GM23338 (cell line): ENCODE measurements at regions not wholly inside any gene's neighbourhood (a gene's known extent, or its start where the extent isn't known, plus 50 kb on each side); places are given as distances from the start of the nearest gene placed in this dataset.

Experiments
- ATAC-seq: fragments of 200-7000 bp; cut with Tn5 transposase; 3 replicates; pipeline ENCODE4 v1.9.1; 2020
- DNase-seq: peaks from one replicate; pipeline ENCODE4 v3.0.0-alpha.2; 2015; ENCODE audit warnings: low spot score
- H2AFZ ChIP-seq: fragments of 200-600 bp; sonication (generic); 2 replicates; pipeline ENCODE4 v1.8.0; 2016; ENCODE audit warnings: antibody characterized with exemption, mild to moderate bottlenecking, moderate library complexity
- H3F3A ChIP-seq: fragments of 200-600 bp; sonication (generic); replicated peaks from 2 replicates; pipeline ENCODE4 v1.8.0; 2017; ENCODE audit warnings: antibody characterized with exemption, mixed run types, low read depth
- H3K27ac ChIP-seq: fragments of 200-600 bp; sonication (generic); 2 replicates; pipeline ENCODE4 v1.6.1; 2016; ENCODE audit warnings: low read depth
- H3K27me3 ChIP-seq: fragments of 200-600 bp; sonication (generic); 2 replicates; pipeline ENCODE4 v1.8.0; 2016; ENCODE audit warnings: mild to moderate bottlenecking, mixed run types, moderate library complexity; ENCODE audit not compliant: insufficient read depth
- H3K36me3 ChIP-seq: fragments of 200-600 bp; sonication (generic); 2 replicates; pipeline ENCODE4 v1.8.0; 2016; ENCODE audit warnings: mild to moderate bottlenecking; ENCODE audit not compliant: insufficient read depth
- H3K4me1 ChIP-seq: fragments of 200-600 bp; sonication (generic); 2 replicates; pipeline ENCODE4 v1.8.0; 2016; ENCODE audit warnings: mild to moderate bottlenecking, moderate library complexity; ENCODE audit not compliant: insufficient read depth
- H3K4me2 ChIP-seq: fragments of 200-600 bp; sonication (generic); 2 replicates; pipeline ENCODE4 v1.7.1; 2017; ENCODE audit warnings: mixed run types
- H3K4me3 ChIP-seq: fragments of 200-600 bp; sonication (generic); 2 replicates; pipeline ENCODE4 v1.6.1; 2016; ENCODE audit warnings: mixed run types
- H3K79me2 ChIP-seq: fragments of 200-600 bp; sonication (generic); replicated peaks from 2 replicates; pipeline ENCODE4 v1.8.0; 2017; ENCODE audit warnings: mild to moderate bottlenecking; ENCODE audit not compliant: insufficient read depth
- H3K9me2 ChIP-seq: fragments of 200-600 bp; sonication (generic); 2 replicates; pipeline ENCODE4 v1.8.0; 2017; ENCODE audit not compliant: insufficient read depth
- H4K20me1 ChIP-seq: fragments of 200-600 bp; sonication (generic); replicated peaks from 2 replicates; pipeline ENCODE4 v1.8.0; 2017; ENCODE audit warnings: mild to moderate bottlenecking; ENCODE audit not compliant: insufficient read depth
- H3K27ac Mint-ChIP-seq: 2 replicates; pipeline ENCODE4 v1.8.0; 2020; ENCODE audit warnings: inconsistent platforms, mild to moderate bottlenecking, moderate library complexity, mixed read lengths
- H3K27me3 Mint-ChIP-seq: 3 replicates; pipeline ENCODE4 v1.8.0; 2022; ENCODE audit warnings: low read depth, mild to moderate bottlenecking, moderate library complexity, mixed read lengths, inconsistent platforms; ENCODE audit not compliant: insufficient read depth, poor library complexity
- H3K36me3 Mint-ChIP-seq: 3 replicates; pipeline ENCODE4 v1.8.0; 2021; ENCODE audit warnings: low read depth, mild to moderate bottlenecking, inconsistent platforms, moderate library complexity, mixed read lengths
- H3K4me1 Mint-ChIP-seq: 3 replicates; pipeline ENCODE4 v1.8.0; 2020; ENCODE audit warnings: mild to moderate bottlenecking, inconsistent platforms, mixed read lengths
- H3K4me3 Mint-ChIP-seq: 3 replicates; pipeline ENCODE4 v1.8.0; 2021; ENCODE audit warnings: moderate library complexity, mild to moderate bottlenecking, inconsistent platforms, mixed read lengths
- H3K9me3 Mint-ChIP-seq: 3 replicates; pipeline ENCODE4 v1.8.0; 2020; ENCODE audit warnings: moderate library complexity, mild to moderate bottlenecking, inconsistent platforms, mixed read lengths
- CREB1 ChIP-seq: fragments of 250-450 bp; sonication (Bioruptor Pico); IDR thresholded peaks from 2 replicates; pipeline ENCODE4 v1.5.0; 2020; ENCODE audit warnings: low read depth, mild to moderate bottlenecking, moderate library complexity
- EZH2phosphoT487 ChIP-seq: fragments of 200-600 bp; sonication (generic); IDR thresholded peaks from one replicate; pipeline ENCODE4 v1.8.1; 2018; ENCODE audit warnings: antibody characterized with exemption; ENCODE audit not compliant: unreplicated experiment
- NANOG ChIP-seq: IDR thresholded peaks from 2 replicates; pipeline ENCODE4 v1.6.1; 2016; ENCODE audit warnings: antibody characterized with exemption, borderline replicate concordance
- ZNF331 ChIP-seq: fragments of 250-450 bp; sonication (Bioruptor Pico); IDR thresholded peaks from 2 replicates; pipeline ENCODE4 v1.5.0; 2020; ENCODE audit warnings: low read depth, mild to moderate bottlenecking, moderate library complexity
- TF ChIP-seq, protein P1 (sequence below): IDR thresholded peaks from 2 replicates; pipeline ENCODE4 v1.6.1; 2016; ENCODE audit warnings: antibody characterized with exemption
- TF ChIP-seq, protein P2 (sequence below): fragments of 250-450 bp; sonication (Bioruptor Pico); IDR thresholded peaks from 2 replicates; pipeline ENCODE4 v1.5.0; 2020; ENCODE audit warnings: mild to moderate bottlenecking, moderate library complexity
- TF ChIP-seq, protein P3 (sequence below), 2 experiments: fragments of 200-600 bp in 1 of 2; sonication (generic) in 1 of 2; conservative IDR thresholded peaks; 2 replicates each; pipeline versions ENCODE4 v1.5.1 to v1.6.1; 2016 to 2017; ENCODE audit warnings: antibody characterized with exemption in 2 of 2, low read depth in 2 of 2, mild to moderate bottlenecking in 2 of 2, moderate library complexity in 1 of 2

DNA sequence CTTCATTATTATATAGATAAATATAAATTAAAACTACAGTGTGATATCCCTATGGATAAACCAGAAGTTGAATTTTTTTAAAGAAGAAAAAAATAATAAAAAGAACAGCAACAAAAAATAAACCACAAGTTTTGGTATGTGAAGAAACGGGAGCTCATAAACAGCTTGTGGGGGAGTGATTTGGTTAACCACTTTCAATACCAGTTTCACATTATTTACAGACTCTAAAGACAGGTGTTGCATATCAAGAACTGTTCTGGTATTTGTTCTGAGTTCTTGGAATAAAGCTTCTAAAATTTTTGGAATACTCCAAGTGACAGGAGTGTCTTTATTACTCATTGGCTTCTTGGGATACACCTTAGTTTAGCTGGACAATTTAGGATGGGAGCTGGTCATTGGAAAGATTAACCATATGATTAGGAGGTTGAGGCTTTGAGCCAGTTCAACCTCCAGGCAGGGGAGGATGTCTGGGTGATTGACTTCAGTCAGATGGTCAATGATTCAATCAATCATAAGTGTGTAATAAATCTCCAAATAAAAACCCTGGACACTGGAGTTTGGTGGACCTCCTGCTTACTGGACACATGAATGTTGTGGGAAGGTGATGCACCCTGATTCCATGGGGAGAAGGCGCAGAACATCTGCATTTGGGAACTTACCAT is 2223.1 kb upstream of the C9orf72 start:
- H3K9me3 Mint-ChIP-seq, result no peaks in the 10 kb centered on the region
- H3K27me3 ChIP-seq, result no peaks in the 10 kb centered on the region

More for the DNA sequence above, 2223.1 kb upstream of the C9orf72 start:
- Histone ChIP-seq H3K79me2 (no peaks in the 10 kb centered on the region), H3K4me2 (no peak overlapping the region), H2AFZ (no peak overlapping the region), H3K9me2 (no peaks in the 10 kb centered on the region), H3F3A (no peaks in the 10 kb centered on the region), H3K4me3 (no peak overlapping the region), H4K20me1 (no peaks in the 10 kb centered on the region), H3K4me1 (no peaks in the 10 kb centered on the region), H3K27ac (no peak overlapping the region), H3K36me3 (no peaks in the 10 kb centered on the region)
- Mint-ChIP-seq H3K36me3 (no peaks in the 10 kb centered on the region), H3K27me3 (no peaks in the 10 kb centered on the region), H3K27ac (no peak overlapping the region), H3K4me3 (no peak overlapping the region), H3K4me1 (no peaks in the 10 kb centered on the region; the same call in 2 of the 3 replicates)
- ATAC-seq, result no peak
- TF ChIP-seq, protein P1, sequence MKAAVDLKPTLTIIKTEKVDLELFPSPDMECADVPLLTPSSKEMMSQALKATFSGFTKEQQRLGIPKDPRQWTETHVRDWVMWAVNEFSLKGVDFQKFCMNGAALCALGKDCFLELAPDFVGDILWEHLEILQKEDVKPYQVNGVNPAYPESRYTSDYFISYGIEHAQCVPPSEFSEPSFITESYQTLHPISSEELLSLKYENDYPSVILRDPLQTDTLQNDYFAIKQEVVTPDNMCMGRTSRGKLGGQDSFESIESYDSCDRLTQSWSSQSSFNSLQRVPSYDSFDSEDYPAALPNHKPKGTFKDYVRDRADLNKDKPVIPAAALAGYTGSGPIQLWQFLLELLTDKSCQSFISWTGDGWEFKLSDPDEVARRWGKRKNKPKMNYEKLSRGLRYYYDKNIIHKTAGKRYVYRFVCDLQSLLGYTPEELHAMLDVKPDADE, result no peak
- TF ChIP-seq, protein P2, sequence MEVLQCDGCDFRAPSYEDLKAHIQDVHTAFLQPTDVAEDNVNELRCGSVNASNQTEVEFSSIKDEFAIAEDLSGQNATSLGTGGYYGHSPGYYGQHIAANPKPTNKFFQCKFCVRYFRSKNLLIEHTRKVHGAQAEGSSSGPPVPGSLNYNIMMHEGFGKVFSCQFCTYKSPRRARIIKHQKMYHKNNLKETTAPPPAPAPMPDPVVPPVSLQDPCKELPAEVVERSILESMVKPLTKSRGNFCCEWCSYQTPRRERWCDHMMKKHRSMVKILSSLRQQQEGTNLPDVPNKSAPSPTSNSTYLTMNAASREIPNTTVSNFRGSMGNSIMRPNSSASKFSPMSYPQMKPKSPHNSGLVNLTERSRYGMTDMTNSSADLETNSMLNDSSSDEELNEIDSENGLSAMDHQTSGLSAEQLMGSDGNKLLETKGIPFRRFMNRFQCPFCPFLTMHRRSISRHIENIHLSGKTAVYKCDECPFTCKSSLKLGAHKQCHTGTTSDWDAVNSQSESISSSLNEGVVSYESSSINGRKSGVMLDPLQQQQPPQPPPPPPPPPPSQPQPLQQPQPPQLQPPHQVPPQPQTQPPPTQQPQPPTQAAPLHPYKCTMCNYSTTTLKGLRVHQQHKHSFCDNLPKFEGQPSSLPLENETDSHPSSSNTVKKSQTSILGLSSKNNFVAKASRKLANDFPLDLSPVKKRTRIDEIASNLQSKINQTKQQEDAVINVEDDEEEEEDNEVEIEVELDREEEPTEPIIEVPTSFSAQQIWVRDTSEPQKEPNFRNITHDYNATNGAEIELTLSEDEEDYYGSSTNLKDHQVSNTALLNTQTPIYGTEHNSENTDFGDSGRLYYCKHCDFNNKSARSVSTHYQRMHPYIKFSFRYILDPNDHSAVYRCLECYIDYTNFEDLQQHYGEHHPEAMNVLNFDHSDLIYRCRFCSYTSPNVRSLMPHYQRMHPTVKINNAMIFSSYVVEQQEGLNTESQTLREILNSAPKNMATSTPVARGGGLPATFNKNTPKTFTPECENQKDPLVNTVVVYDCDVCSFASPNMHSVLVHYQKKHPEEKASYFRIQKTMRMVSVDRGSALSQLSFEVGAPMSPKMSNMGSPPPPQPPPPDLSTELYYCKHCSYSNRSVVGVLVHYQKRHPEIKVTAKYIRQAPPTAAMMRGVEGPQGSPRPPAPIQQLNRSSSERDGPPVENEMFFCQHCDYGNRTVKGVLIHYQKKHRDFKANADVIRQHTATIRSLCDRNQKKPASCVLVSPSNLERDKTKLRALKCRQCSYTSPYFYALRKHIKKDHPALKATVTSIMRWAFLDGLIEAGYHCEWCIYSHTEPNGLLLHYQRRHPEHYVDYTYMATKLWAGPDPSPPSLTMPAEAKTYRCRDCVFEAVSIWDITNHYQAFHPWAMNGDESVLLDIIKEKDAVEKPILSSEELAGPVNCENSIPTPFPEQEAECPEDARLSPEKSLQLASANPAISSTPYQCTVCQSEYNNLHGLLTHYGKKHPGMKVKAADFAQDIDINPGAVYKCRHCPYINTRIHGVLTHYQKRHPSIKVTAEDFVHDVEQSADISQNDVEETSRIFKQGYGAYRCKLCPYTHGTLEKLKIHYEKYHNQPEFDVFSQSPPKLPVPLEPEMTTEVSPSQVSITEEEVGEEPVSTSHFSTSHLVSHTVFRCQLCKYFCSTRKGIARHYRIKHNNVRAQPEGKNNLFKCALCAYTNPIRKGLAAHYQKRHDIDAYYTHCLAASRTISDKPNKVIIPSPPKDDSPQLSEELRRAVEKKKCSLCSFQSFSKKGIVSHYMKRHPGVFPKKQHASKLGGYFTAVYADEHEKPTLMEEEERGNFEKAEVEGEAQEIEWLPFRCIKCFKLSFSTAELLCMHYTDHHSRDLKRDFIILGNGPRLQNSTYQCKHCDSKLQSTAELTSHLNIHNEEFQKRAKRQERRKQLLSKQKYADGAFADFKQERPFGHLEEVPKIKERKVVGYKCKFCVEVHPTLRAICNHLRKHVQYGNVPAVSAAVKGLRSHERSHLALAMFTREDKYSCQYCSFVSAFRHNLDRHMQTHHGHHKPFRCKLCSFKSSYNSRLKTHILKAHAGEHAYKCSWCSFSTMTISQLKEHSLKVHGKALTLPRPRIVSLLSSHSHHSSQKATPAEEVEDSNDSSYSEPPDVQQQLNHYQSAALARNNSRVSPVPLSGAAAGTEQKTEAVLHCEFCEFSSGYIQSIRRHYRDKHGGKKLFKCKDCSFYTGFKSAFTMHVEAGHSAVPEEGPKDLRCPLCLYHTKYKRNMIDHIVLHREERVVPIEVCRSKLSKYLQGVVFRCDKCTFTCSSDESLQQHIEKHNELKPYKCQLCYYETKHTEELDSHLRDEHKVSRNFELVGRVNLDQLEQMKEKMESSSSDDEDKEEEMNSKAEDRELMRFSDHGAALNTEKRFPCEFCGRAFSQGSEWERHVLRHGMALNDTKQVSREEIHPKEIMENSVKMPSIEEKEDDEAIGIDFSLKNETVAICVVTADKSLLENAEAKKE (CRISPR knock-in tag), result no peak
- no peak for TF ChIP-seq ZNF331 (CRISPR knock-in tag)
- TF ChIP-seq CREB1, result no peak
- TF ChIP-seq, protein P3, sequence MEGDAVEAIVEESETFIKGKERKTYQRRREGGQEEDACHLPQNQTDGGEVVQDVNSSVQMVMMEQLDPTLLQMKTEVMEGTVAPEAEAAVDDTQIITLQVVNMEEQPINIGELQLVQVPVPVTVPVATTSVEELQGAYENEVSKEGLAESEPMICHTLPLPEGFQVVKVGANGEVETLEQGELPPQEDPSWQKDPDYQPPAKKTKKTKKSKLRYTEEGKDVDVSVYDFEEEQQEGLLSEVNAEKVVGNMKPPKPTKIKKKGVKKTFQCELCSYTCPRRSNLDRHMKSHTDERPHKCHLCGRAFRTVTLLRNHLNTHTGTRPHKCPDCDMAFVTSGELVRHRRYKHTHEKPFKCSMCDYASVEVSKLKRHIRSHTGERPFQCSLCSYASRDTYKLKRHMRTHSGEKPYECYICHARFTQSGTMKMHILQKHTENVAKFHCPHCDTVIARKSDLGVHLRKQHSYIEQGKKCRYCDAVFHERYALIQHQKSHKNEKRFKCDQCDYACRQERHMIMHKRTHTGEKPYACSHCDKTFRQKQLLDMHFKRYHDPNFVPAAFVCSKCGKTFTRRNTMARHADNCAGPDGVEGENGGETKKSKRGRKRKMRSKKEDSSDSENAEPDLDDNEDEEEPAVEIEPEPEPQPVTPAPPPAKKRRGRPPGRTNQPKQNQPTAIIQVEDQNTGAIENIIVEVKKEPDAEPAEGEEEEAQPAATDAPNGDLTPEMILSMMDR (conservative IDR thresholded peaks at IDR 0.05; ENCODE audit: low read depth in 2 of 2), result no peak
- TF ChIP-seq EZH2phosphoT487, result no peak
- no peak for TF ChIP-seq NANOG
- DNase-seq, result no peak
